Lower leg skin (tissue), 3 donors: ENCODE measurements at regions not wholly inside any gene's neighbourhood (a gene's known extent, or its start where the extent isn't known, plus 50 kb on each side); places are given as distances from the start of the nearest gene placed in this dataset.

Experiments
- POLR2A ChIP-seq, 2 donors: fragments of 450-650 bp; IDR thresholded peaks; one replicate each; pipeline ENCODE4 v1.6.1; 2016 to 2017; ENCODE audit warnings: antibody characterized with exemption in 2 of 2, mild to moderate bottlenecking in 1 of 2, moderate library complexity in 1 of 2
- TF ChIP-seq, protein P1 (sequence below), 3 donors: fragments of 450-650 bp; IDR thresholded peaks; one replicate each; pipeline ENCODE4 v1.5.1; 2016; ENCODE audit warnings: antibody characterized with exemption in 3 of 3, mild to moderate bottlenecking in 3 of 3, moderate library complexity in 2 of 3

DNA sequence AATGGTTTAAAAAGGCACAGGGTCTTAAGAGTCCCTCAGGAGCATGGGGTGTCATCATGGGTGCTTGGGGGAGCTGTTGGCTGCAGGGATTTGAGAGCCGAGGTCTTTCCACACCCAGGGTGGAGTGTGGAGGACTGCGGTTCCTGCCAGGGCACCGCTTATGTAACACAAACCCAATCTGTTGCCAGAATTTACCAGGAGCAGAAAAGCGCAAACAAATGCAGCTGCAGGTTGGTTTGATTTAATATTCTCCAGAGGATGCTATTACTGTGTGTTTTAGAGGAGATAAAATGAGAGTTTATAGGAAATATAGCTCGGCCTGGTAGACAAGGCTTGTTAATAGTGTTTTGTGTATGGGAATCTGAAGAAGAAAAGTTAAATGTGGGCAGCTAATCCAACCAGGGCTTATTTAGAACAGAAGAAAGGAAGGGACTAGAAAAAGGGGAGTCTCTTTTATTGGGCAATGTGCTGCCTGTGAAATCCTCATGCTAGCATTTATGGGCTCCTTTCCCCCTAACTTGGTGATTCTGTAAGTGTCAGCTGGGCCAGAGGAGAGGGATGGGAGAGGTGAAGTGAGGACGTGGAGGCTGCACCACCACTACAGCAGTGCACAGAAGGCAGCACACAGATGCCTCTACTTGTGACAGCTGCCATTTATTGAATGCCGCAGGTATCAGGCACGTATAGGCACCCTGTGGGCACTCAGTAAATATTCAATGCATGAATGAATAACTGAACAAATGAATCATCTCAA, 174.7 kb downstream of the KATNIP start:
- TF ChIP-seq, protein P1, sequence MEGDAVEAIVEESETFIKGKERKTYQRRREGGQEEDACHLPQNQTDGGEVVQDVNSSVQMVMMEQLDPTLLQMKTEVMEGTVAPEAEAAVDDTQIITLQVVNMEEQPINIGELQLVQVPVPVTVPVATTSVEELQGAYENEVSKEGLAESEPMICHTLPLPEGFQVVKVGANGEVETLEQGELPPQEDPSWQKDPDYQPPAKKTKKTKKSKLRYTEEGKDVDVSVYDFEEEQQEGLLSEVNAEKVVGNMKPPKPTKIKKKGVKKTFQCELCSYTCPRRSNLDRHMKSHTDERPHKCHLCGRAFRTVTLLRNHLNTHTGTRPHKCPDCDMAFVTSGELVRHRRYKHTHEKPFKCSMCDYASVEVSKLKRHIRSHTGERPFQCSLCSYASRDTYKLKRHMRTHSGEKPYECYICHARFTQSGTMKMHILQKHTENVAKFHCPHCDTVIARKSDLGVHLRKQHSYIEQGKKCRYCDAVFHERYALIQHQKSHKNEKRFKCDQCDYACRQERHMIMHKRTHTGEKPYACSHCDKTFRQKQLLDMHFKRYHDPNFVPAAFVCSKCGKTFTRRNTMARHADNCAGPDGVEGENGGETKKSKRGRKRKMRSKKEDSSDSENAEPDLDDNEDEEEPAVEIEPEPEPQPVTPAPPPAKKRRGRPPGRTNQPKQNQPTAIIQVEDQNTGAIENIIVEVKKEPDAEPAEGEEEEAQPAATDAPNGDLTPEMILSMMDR (IDR thresholded peaks at IDR 0.05) = no peak
- no peak for TF ChIP-seq POLR2A (IDR thresholded peaks at IDR 0.05)
